HG03064 (cell line): ENCODE measurements at regions not wholly inside any gene's neighbourhood (a gene's known extent, or its start where the extent isn't known, plus 50 kb on each side); places are given as distances from the start of the nearest gene placed in this dataset.

Source experiments
- ATAC-seq: cut with Tn5 transposase; IDR thresholded peaks from one replicate; pipeline ENCODE4 v1.9.1; 2021; ENCODE audit warnings: low read depth; ENCODE audit not compliant: unreplicated experiment

GRCh38 chr7:84271543-84271942 lies 77.0 kb upstream of the SEMA3A start:
- ATAC-seq, result no peak

- ATAC-seq, result no peak
Observed at GRCh38 chr7:84264396-84264795, 69.8 kb upstream of the SEMA3A start.

- no peak for ATAC-seq
Observed at GRCh38 chr7:84263106-84263505, 68.5 kb upstream of the SEMA3A start.

DNA sequence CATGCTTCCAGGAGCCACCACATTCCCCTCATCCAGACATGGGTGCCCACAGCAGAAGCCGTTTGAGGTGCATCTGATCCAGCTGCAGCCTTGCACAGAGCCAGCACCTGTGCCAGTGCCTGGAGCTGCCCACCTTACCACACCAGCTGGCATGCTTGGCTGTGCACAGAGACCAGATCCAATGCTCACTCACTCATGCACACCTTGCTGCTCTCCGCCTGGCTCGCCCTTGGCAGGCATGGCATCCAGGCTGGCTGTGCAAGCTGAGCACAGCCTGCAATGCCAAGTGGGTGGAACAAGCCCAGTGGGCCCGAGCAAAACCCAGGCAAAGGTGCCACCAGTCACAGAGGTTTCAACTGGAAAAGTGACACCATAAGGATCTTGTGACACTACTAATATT lies 66.9 kb upstream of the SEMA3A start:
- no peak for ATAC-seq

GRCh38 chr7:84258628-84259027 lies 64.0 kb upstream of the SEMA3A start:
- ATAC-seq, result no peak

DNA sequence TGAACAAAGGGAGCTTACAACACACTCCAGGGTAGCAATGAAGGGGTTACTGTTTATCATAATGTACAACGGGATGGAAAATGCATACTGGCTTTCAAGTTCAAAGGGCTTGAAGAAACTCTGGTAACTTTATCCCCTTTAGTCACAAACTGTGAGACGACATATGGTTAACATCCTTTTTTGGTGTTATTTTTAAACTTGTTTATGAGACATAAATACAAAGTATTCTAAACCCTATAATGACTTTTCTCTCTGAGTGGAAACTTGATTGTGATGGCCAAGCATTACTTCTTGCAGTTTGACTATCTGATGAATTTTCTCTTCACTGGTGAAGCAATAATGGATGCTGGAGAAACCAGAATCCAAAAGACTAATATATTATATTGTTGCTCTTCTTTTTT lies 62.0 kb upstream of the SEMA3A start:
- ATAC-seq, result no peak

- ATAC-seq, result no peak
Observed at GRCh38 chr7:84251277-84251781, 56.7 kb upstream of the SEMA3A start.

DNA sequence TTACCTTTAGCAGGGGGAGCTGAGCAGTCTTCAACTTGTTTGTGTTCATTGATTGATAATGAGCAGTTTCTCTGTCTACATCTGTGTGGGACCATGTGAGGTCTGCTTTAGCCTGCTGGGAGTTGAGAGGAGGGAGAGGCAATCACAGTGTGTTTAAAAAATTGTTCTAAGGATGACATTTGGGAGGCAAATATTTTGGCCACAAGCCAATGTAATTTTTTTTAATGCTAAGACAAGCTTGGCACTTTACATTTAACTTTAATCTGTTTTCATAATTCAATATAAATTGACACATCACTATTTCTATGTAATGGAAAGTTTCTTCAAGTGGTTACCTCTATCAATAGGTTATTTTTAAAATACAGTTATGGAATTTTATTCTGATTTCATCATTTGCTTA lies 55.9 kb upstream of the SEMA3A start:
- no peak for ATAC-seq

DNA sequence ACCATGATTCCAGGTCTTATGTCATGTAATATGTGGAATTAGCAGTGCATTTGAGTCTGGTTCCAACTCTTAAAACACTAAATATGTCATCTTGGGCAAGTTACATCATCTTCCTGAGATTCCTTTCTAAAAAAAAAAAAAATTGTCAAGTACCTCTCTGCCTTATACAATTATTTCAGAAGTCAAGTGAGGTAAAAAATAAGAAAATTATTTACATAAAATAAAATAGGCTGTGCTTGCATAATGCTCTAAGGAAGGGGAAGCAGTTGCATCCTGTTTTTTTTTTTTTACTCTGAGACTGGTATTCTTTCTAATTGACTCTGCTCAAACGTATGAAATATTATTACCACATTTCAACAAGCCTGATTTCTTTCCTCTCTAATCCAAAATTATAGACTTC lies 55.1 kb upstream of the SEMA3A start:
- ATAC-seq, result no peak

- ATAC-seq, result no peak
Observed at GRCh38 chr7:84248843-84249242, 54.3 kb upstream of the SEMA3A start.

- ATAC-seq, result no peak
Observed at GRCh38 chr7:84248267-84248666, 53.7 kb upstream of the SEMA3A start.

GRCh38 chr7:84247591-84247990 lies 53.0 kb upstream of the SEMA3A start:
- no peak for ATAC-seq

- no peak for ATAC-seq
Observed at GRCh38 chr7:84245835-84246234, 51.2 kb upstream of the SEMA3A start.
